NOMO-1 (cell line): ENCODE measurements at regions not wholly inside any gene's neighbourhood (a gene's known extent, or its start where the extent isn't known, plus 50 kb on each side); places are given as distances from the start of the nearest gene placed in this dataset.
A peak's percentile ranks its signal among the peaks of the same experiment; 100 is the strongest.

ENCODE experiments used
- DNase-seq, 2 experiments: peaks; one replicate each; lab custom pipeline; 2025; ENCODE audit not compliant: unreplicated experiment in 2 of 2; lab: John Stamatoyannopoulos, UW

DNA sequence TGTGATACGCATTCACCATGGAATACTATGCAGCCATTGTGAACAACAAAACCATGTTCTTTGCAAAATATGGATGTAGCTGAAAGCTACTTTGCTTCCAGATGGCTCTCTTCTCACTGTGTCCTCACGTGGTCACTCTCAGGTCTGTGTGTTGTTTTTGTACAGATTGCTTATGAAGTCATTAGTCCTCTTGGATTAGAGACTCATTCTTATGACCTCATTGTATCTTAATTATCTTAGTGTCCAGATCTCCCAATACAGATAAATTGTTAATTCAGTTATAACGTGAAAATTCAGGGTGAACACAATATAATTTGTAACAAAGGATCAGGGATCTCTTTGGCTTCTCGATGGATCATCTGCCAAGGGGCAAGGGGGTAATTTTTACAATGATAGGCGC is 100.4 kb upstream of the TOP3B start:
- DNase-seq: no peak

DNA sequence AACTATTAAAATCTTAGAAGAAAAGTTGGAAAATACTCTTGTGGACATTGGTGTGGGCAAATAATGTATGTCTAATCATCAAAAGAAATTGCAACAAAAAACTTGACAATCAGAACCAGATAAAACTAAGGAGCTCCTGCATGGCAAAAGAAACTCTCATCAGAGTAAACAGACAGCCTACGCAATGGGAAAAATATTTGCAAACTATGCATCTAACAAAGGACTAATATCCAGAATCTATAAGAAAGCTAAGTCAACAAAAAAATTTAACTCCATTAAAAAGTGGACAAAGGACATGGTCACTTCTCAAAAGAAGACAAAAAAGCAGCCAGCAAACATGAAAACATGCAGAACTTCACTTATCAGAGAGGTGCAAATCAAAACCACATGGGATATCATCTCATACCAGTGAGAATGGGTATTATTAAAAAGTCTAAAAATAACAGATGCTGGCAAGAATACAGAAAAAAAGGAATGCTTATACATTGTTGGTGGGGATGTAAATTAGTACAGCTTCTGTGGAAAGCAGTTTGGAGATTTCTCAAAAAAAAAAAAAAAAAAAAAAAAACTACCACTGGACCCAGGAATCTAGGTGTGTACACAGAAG is 99.7 kb upstream of the TOP3B start:
- DNase-seq: no peak

DNA sequence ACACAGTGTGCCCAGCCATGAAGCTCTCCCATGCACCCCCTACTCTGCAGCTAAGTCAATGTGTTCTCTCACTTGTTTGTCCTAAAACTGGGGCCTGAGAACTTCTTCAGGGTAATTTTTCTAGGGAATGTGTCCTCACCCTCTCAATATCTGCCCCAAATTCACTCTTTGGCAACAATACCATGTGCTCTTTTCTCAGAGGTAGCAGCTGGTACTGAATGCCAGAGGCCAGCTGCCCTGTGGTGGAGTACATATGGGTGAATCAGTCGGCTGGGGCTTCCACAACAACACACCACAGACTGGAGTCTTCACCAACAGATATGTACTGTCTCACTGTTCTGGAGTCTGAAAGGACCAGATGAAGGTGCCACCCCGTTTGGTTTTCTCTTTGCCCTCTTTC is 97.7 kb upstream of the TOP3B start:
- DNase-seq: no peak

DNA sequence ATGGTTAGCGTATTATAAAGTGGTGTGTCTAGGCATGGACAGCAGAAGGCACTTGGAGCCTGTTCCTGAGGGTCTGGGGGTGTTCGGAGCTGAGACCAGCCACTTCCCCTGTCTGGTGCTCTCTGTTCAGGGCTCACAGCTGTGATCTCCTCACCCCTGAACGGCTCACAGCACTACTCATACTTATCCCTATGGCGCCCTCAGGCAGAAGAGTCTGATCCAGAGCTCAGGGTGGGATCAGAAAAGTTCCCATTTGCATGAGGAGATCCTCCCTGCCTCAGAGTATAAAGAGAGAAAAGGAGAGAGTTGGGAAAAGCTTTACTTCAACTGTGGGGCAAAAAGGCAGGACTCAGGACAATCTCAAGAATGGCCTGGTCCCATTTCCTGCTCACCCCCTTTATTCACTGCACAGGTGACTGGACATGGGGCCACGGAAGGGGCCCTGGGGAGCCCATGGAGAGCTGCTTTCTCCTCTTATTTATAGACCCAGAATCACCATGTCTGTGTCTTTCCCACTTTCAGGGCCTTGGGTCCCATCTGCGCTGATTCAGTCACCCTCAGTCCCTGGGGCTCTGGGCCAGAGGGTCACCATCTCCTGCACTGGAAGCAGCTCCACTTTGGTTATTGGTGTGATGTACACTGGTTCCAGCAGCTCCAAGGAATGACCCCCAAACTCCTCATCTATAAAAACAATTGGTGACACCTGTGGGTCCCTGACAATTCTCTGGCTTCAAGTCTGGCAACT is 97.0 kb upstream of the TOP3B start:
- DNase-seq: no peak

DNA sequence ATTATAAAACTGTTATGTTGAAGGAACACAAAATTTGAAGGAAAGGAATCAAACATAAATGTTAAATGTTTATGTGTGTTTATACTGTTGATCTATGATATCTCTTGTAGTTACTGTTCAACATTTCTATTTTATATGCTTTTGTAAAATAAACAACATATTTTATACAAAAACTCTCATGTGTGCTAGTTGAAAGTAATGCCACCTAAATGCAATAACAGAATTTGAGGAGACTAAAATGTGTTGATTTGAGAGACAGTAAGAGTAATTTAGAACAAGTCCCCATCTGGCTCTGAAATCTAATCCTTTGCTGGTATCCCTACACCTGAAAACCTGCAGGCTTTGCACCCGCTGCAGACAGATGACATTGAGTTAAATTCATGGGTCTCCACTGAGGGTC is 95.7 kb upstream of the TOP3B start:
- DNase-seq: no peak

DNA sequence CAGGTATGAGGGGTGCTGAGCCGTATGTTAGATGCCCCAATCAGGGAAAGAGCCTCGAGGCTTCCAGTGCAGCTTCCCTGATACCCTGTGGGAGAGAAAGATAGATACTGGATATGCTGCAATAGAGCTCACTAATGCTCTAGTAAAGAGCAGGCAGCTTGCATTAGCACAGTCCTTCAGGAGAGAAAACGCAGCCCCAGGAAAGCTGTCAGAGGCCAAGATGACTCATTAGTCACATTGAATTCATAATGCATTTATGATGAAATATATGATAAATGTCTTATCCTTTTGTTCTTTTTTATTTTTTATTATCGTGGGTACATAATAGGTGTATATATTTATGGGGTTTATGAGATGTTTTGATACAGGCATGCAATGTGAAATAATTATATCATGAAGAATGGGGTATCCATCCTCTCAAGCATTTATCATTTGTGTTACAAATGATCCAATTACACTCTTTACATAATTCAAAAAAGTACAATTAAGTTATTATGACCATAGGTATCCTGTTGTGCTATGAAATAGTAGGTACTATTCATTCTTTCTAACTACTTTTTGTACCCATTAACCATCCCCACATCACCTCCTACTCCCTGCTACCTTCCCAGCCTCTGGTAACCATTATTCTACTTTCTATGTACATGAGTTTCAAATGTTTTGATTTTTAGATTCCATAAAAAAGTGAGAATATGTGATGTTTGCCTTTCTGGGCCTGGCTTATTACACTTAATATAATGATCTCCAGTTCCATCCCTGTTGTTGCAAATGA is 94.5 kb upstream of the TOP3B start:
- no peak for DNase-seq

DNA sequence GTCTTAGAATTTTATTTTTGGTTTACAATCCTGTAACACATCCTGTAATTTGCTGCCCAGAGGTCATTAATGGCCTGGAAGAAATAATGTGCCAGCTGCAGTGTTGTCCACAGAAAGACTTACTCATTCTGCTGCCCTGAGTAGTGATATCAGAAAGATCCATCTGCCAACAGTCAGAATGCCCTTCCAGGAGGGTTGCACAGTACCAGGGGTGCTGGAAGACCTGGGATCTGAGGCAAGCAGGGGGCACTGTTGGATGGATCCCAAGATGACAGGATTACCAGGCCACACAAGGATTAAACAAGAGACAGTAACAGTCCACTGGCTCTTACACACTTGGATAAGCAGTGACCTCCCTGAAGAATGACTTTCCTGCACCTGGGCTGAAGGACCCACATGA is 93.8 kb upstream of the TOP3B start:
- DNase-seq: no peak

DNA sequence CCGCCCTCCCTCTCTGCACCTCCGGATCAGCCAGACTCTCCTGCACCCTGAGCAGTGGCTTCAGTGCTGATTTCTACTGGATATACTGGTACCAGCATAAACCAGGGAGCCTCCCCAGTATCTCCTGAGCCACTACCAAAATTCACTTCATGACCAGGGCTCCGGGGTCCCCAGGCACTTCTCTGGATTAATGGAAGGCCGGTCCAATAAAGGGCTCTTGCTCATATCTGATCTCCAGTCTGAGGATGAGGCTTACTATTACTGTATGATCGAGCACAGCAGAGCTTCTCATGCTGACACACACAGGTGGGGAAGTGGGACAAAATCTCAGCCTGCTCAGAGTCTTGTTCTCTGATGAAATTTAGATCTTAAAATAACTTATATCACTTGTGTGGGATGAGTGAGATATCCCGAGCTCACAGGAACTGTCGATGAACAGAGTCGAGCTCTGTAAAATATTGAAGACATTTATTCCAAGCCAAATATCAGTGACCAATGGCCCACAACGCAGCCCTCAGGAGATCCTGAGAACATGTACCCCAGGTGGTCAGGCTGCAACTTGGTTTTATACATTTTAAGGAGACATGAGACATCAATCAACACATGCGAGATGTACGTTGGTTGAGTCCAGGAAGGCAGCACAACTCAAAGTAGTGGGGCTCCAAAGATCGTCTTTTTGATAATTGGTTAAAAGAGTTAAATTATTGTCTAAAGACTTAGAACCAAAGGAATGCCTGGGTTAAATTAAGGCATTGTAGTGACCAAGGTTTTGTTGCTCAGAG is 93.0 kb upstream of the TOP3B start:
- no peak for DNase-seq

DNA sequence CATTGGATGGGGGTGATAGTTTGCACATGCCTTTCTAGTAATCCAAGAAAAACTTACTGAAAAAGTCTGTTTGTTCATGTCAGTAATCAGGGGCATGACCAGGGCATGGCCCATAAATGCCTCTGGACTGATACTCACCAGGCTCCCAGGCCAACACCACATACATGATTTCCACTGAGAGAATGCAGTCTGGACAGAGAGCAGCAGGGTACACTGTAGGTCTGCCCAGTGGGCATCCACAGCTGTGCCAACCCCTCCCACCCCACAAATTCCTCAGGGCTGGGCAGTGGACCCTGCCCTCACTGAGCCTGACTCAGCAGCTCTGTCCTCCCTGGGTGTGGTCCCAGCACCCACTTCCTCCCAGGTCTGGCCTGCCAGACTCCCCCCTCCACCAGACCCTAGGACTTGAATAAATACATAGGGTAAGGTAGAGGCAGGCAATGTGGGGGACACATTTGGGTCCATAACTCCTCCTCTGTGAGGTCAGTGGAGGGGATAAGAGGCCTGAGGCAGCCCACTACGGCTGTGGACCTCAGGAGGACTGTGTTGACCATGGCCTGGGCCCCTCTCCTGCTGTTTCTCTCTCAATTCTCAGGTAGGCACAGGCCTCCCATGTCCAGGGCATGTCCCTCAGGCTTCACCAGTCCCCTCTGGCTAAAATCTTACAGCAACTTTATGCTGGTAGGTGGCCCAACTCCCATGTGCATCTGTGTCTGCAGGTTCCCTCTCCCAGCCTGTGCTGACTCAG is 92.2 kb upstream of the TOP3B start:
- DNase-seq: no peak

DNA sequence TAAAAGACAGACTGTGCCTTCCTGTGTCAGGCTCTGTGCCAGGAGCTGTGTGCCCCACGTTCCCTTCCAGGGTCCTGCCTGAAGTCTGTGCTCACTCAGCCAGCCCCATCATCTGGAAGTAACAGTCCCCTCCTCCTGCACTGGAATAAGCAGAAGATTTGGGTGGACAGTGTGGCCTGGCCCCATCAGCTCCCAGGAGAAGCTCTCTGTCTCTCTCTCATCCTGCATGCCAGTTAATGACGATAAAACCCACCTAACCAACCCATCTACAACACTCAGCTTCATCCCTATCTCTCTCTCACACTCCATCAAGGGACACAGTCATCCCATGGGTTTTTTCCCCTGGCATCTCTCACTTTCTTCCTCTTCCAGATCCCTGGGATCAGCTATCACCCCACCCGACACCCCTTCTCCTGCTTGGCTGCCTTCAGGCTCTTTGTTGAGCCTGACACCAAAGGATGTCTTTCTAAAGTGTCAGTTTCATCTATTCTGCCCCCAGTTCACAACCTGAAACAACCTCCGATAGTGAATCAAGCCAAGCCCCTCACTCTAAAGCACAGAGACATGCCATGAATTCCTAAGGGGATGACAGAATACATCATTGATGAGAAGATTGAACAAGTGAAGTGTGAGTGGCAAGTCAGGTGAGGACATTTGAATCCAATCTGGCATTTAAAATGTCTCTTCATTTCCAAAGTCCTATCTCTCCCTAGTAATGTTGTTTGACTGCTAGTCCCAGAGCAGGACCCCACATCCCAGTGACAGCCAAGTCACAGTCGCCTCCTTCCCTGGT is 91.4 kb upstream of the TOP3B start:
- DNase-seq: no peak

DNA sequence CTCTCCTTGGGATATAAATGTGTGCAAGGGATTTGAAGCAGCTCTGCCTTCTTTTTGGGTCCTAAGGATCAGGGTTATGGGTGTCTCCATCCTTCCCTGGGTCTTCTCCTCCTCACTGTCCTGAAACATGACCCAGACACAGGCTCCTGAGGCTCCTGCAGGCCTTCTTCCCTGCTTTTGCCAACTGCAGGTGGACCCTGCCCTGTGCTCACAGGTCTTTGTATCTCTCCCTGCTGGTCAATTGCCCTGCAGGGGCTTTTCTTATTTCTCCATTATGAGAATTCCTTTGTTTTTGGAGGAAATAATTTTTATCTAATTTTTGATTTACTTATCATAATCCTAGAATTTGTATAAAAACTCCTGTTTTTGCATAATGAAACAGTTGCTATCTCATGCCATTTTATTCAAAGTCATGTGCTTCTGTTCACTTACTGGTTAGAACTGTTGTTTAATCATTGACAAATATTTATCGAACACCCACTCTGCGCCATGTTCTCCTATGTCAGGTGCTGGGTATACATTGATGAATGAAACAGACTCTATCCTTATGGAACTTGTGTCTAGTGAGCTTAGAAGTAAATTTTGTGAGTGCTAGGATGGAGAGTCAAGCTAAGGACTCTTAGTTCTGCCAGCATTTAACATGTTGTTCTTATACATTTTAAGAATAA is 89.7 kb upstream of the TOP3B start:
- DNase-seq: no peak

DNA sequence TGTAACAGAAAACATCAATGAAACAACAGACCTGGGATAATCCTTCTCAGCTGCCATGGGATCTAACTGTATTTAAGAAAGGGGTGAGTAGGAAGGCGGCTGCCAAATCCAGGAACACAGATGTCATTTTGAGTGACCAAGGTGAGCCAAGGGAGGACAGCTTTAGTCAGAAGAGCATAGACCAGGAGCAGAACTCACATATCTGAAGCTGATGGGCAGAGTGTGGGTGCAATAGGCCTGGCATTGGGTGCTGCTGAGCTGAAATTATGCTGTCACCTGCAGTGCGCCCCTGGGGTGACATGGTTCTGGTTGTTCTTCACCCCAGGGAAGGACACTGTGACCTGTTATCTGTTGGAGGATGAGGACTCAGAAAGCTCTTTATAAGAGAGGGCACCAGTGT is 88.9 kb upstream of the TOP3B start:
- no peak for DNase-seq

DNA sequence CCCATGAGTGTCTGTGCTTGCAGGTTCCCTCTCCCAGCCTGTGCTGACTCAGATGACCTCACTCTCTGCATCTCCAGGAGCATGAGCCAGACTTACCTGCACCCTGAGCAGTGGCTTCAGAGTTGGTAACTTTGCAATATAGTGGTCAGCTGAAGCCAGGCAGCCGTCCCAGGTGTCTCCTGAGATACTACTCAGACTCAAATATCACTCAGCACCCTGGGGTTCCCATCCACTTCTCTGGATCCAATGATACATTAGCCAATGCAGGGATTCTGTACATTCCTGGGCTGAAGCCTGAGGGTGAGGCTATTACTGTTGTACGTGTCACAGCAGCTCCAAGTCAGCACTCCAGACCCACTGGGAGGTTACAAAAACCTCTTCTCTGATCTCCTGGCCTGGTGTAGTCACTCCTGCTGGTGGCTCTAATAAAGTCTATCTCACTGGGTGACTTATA is 87.8 kb upstream of the TOP3B start:
- no peak for DNase-seq

DNA sequence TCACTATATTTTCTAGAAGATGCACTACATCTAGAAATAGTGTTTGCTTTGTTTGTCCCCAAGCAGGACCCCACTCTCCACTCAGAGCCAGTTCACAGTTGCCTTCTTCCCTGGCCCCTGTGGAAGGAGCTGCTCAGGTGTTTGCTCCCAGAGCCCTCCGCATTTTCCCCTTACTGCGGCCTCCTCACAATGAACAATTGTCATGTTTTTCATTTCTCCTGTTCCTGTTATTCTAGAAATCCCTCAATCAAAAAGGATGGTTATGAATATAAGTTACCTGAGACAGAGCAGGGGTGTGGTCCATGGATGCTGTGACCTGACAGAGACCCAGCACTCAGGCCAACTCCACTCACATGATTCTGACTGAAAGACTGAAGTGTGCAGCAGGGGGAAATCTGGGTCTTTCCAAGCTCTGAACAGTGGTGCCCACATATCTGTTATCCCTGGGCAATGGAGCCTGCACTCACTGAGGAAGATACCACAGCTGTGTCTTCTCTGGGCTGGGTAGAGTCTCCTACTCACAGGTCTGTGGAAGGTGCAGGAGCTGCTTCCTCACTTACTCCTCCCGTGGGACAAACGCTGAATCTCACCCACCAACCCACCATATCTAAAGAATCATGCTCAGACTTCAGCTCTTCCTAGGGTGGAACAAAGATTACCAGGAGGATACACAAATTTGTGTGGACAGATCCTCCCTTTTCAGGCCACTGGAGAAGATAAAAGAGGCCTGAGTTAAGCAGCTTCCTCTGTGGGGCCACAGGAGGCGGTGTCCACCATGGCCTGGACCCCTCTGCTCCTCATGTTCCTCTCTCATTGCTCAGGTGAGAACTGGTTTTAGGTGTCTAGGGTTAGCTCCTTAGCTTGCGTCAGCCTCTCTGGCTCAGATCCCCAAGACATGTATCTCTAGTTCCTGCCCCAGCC is 87.1 kb upstream of the TOP3B start:
- DNase-seq: peak in 1 of 2 experiments; percentile 21

DNA sequence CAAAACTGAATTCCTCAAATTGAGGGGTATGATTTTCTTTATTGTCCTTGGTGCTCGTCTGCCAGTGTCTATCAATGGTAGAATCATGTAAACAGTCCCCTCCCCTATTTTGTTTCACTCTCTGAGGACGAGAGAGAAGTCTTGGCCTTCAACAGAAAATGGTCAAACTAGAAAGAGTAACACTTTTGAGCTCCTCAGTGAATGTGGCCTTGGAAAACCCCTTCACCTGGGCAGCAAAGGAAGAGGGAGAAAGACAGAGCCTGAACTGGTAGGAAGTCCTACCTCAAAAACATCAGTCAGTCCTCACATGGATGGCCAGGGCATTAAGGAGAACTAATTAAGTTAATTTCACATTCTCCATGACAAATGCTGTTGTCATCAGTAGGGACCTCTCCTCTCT is 86.1 kb upstream of the TOP3B start:
- DNase-seq: no peak

DNA sequence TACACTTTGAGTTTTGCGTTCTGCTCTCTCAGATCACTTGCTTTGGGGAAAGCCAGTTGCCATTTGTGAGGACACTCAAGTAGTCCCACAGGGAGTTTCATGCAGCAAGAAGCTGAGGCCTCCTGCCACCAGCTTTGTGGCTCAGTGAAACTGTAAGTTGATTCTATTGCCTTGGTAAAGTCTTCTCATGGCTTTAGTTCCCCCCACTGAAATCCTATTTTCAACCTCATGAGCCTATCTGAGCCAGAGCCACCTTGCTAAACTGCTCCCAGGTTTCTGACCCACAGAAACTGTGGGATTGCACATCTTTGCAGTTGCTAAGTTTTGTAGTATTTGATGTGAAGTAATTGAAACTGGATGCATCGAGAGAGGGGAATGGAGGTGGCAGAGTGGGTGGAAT is 85.4 kb upstream of the TOP3B start:
- DNase-seq: no peak

DNA sequence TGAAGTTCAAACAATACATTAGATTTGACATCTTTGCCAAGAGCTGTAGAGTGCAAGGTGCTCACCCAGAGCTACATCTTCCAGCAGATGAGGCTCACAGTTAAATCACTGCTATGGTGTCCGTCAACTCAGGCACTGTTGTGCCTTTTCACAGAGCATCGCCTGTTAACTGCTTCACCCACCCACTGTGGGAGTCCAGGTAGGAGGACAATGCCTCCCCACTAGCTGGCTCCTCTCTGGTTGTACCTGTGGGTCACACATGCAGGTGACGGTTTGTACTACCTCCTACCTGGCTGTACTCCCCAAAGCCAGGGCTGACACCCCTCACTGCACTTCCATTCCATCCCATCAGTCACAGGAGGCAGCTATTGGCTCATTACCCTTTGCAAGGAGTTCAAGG is 84.6 kb upstream of the TOP3B start:
- DNase-seq: no peak

DNA sequence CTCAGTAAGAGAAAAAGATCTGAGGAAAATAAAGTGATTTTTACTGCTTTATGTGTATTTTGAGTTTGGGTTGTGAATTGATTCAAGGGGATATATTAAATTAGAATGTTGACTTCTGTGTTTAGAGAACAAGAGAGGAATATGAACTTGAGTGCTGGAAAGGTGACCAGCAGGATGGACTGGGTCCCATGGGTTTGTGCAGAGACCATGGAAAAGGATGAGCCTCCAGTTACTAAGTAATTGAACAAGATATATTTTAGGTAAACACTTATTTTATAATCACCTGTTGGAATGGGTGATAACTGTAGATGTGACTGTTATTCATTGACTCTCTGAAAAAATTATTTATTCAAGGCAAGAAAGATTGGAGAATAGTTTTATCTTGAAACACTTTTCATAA is 82.0 kb upstream of the TOP3B start:
- no peak for DNase-seq
